Hematopoietic multipotent progenitor cell (in vitro differentiated cells): ENCODE measurements at regions not wholly inside any gene's neighbourhood (a gene's known extent, or its start where the extent isn't known, plus 50 kb on each side); places are given as distances from the start of the nearest gene placed in this dataset.

Experiments used
- DNase-seq, 3 donors: peaks; one replicate each; pipeline ENCODE4 v3.0.0-alpha.2; 2011 to 2015; ENCODE audit warnings: low read depth in 2 of 3, low spot score in 2 of 3

- DNase-seq: no peak
These were observed 117.9 kb upstream of the PRR20G start for GRCh38 chr3:127405791-127406190.

DNA sequence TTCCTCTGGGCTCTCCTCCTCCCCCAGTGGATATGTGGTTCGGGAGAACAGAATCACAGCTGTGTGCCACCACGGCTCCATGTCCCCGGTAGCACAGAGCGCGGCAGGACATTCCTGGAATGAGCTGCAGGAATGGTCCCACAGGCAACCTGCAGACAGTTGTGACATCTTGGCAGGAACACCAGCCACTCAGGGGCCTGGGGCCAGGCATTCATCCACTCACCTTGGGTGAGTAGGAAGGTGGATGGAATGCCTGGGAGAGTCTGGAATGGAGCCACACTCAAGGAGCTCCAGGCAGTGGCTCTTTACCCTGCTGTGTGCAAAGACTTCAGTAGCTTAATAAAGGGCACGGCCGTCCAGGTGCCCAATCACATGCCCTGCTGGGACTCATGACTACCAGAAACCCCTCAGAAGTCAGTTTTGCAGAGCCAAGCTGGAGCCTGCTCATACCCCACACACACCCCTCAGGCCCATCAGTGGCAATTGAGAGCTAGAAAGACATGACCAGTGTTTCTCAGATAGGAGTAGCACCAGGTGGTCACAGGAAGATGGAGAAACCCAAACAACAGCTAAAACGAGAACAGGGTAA is 117.3 kb upstream of the PRR20G start:
- no peak for DNase-seq

- DNase-seq: no peak
These were observed 116.6 kb upstream of the PRR20G start for GRCh38 chr3:127404221-127405009.

GRCh38 chr3:127403795-127404194 is 115.9 kb upstream of the PRR20G start:
- no peak for DNase-seq

- DNase-seq: no peak
These were observed 111.3 kb upstream of the PRR20G start for GRCh38 chr3:127399154-127399553.

- DNase-seq: no peak
These were observed 108.6 kb upstream of the PRR20G start for GRCh38 chr3:127396473-127396872.

- no peak for DNase-seq
These were observed 108.0 kb upstream of the PRR20G start for GRCh38 chr3:127395663-127396355.

DNA sequence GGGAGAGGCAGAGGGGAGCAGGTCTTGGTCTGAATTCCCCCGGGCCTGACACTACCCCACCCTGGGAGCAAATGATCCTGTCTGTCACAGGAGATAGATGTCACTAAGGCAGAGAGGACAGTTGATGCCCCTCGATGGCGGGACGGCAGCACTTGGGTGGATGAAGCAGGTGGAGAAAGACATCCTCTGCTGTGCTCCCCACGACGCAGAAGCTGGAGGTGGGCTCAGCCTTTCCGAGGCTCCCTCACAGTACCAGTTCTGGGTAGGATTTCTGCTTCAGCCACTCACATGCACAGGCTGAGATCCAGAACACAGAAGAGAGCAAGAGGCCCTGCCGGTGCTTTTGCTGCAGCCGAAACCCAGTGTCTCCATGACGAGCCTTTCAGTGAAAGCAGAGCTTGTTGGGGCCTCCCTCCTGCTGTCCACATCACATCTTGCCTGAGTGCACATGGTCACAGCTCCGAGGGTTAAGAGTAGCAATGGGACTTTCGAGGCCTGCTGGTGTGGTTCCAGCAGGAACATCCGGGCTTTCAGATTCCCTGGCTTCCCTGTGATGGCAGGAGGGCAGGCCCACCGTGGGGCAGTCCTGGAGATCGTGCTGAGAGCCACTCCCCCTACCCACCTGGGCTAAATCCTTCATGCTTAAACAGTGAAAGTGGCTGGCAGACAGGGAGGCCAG is 107.3 kb upstream of the PRR20G start:
- no peak for DNase-seq

GRCh38 chr3:127394031-127394430 is 106.2 kb upstream of the PRR20G start:
- DNase-seq: no peak

DNA sequence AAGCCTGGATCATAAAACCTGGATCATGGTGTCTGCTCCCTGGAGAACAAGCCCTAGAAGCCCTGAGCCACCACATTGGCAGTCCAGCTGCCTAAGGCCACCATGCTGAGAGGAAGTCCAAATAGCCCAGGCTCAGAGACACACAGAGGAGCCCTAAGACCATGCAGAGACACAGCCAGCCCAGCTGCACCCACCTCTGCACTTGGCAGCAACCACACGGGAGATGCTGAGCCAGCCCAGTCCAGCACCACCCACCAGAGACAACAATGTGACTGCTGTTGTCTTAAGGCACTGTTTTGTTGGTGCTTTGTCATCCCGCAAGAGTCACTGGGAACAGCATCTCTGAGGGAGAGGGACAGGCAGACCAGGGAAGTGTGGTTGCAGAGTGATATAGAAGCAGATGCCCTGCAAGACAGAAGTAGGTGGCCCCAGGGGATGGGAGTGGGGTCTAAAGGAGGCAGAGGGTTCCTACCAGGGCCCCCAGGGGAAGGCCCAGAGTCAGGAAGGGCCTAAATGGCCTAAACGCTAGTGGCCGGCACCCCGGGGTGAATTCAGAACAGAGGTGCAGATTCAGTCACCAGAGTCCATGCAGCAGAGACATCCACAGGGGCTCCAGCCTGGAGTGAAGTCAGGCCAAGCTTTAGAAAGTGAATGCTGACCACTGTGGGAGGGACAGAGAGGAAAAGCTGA is 105.4 kb upstream of the PRR20G start:
- no peak for DNase-seq

- no peak for DNase-seq
These were observed 104.3 kb upstream of the PRR20G start for GRCh38 chr3:127392156-127392490.

DNA sequence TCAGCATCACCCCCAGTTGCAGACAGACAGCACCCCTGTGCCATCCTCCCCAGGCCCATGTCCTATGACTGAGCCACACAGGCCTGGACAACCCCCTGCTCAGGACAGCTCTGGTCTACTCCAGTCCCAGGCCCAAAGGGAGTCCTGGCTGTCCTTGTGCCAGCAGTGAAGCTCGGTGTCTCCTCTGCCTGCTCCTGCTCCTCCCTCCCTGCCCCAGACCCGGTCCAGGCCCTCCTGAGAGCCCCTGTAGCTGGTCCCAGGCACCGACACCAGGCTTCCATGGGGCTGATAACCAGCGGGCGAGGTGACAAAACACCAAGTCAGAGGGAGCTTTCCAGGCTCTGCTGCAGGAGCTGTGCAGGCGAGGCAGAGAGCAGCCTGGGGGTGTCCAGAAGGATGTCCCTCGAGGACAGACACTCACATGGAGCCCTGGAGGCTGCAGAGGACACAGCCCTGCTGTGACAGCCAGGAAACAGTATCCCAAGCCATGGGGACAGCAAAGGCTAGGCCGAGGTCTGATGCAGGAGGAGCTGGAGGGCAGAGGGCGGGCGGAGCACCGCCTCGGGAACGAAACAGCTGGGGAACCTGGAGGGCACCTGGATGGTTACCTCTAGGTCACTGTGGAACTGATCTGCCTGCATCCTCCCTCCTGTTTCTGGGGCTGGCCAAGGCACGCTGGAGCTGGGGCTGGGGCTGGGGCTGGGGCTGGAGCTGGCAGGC is 103.8 kb upstream of the PRR20G start:
- DNase-seq: no peak

GRCh38 chr3:127390365-127391025 is 102.6 kb upstream of the PRR20G start:
- no peak for DNase-seq

GRCh38 chr3:127389913-127390312 is 102.1 kb upstream of the PRR20G start:
- no peak for DNase-seq

DNA sequence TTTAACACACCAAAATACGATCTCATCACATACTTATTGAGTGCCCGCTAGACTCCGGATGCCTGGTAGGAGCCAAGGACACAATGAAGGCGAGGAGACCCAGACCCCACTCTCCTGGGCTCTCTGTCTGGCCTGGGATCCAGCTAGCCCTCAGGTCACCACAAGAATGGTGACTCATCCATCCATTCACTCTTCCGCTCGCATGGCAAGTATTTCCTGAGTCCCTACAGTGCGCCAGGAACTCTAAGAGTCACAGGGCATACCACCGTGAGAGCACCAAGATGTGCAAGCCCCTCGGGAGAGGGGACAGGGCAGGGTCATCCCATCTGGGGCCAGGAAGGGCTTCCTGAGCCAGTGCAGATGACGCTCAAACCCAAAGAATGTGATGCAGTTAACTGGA is 101.6 kb upstream of the PRR20G start:
- DNase-seq: no peak

DNA sequence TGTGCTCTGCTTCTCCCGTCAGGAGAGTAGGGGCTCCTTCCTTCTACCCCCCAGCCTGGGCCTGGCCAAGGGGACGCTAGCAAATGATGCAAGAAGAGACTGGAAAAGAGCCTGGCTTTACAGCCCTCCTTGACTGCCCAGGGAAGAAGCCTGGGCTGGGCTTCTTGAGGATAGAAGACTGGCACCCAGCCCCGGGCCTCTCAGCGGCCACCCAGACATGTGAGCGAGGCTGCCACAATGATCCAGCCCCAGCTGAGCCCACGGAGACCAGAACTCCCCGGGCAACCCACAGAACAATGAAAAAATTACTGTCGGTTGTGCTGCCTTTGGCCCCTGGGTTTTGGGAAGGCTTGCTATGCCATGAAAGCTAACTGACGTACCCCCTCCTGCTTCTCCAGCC is 100.6 kb upstream of the PRR20G start:
- DNase-seq: no peak

GRCh38 chr3:127387556-127388153 is 99.8 kb upstream of the PRR20G start:
- DNase-seq: no peak

DNA sequence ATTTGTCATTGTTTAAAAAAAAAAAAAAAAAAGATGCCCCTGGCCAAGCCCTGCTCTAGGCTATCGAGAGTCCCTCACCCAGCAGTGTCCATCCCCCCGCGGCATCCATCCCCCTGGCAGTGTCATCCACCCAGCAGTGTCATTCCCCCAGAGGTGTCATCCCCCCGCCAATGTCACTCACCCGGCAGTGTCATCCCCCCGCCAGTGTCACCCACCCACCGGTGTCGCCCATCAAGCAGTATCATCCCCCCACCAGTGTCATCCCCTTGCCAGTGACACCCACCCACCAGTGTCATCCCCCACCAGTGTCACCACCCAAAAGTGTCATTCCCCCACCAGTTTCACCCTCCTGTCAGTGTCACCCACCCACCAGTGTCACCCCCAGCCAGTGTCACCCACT is 99.3 kb upstream of the PRR20G start:
- no peak for DNase-seq

GRCh38 chr3:127386490-127386889 is 98.6 kb upstream of the PRR20G start:
- no peak for DNase-seq

GRCh38 chr3:127385540-127385870 is 97.7 kb upstream of the PRR20G start:
- DNase-seq: no peak
